Breast epithelium (tissue), 4 donors: ENCODE measurements at regions not wholly inside any gene's neighbourhood (a gene's known extent, or its start where the extent isn't known, plus 50 kb on each side); places are given as distances from the start of the nearest gene placed in this dataset.
"Not testable (repeated sequence)": the region's sequence is repeated elsewhere in the genome, so short reads cannot be mapped to it uniquely, and the experiment has no call there.

Experiments used
- DNase-seq, 2 donors: peaks; one replicate each; pipeline ENCODE4 v3.0.0-alpha.2; 2019; ENCODE audit warnings: low spot score in 2 of 2
- H3K27ac ChIP-seq, 2 donors: fragments of 200-600 bp; sonication (generic) in 1 of 2; one replicate each; pipeline ENCODE4 v1.5.1; 2016 to 2019; ENCODE audit warnings: mild to moderate bottlenecking in 1 of 2
- H3K27me3 ChIP-seq, 2 donors: fragments of 200-600 bp; sonication (generic) in 1 of 2; one replicate each; pipeline versions ENCODE4 v1.5.1 to v1.6.0; 2017 to 2019; ENCODE audit warnings: control low read depth in 1 of 2, mild to moderate bottlenecking in 1 of 2
- H3K36me3 ChIP-seq: fragments of 200-600 bp; one replicate; pipeline ENCODE4 v1.5.1; 2019
- H3K4me1 ChIP-seq, 2 donors: fragments of 200-600 bp; sonication (generic); one replicate each; pipeline ENCODE4 v1.5.1; 2016 to 2019; ENCODE audit warnings: control low read depth in 1 of 2
- H3K4me3 ChIP-seq, 3 donors: fragments of 200-600 bp; sonication (generic); 1 replicate in 2 of 3; 2 replicates in 1 of 3; pipeline ENCODE4 v1.5.1; 2016 to 2019; ENCODE audit warnings: mild to moderate bottlenecking in 3 of 3, moderate library complexity in 2 of 3
- H3K9me3 ChIP-seq, 2 donors: fragments of 200-600 bp; sonication (generic) in 1 of 2; one replicate each; pipeline ENCODE4 v1.5.1; 2016 to 2019; ENCODE audit warnings: control low read depth in 1 of 2
- POLR2A ChIP-seq: fragments of 450-650 bp; IDR thresholded peaks from one replicate; pipeline ENCODE4 v1.6.1; 2016; ENCODE audit warnings: antibody characterized with exemption, mild to moderate bottlenecking, moderate library complexity
- POLR2AphosphoS5 ChIP-seq, 3 donors: sonication (generic); formaldehyde crosslinking; IDR thresholded peaks; one replicate each; pipeline ENCODE4 v1.6.1; 2017; ENCODE audit warnings: antibody characterized with exemption in 3 of 3
- intact Hi-C: fragments of 100-400 bp; cut with DNase I; formaldehyde crosslinking; loops from one replicate; pipeline ENCODE4 v1.15.1; 2023; ENCODE audit warnings: low total_unique reads
- TF ChIP-seq, protein P1 (sequence below), 3 donors: fragments of 450-650 bp; IDR thresholded peaks; one replicate each; pipeline ENCODE4 v1.5.1; 2016 to 2017; ENCODE audit warnings: antibody characterized with exemption in 3 of 3, mild to moderate bottlenecking in 3 of 3, moderate library complexity in 3 of 3

DNA sequence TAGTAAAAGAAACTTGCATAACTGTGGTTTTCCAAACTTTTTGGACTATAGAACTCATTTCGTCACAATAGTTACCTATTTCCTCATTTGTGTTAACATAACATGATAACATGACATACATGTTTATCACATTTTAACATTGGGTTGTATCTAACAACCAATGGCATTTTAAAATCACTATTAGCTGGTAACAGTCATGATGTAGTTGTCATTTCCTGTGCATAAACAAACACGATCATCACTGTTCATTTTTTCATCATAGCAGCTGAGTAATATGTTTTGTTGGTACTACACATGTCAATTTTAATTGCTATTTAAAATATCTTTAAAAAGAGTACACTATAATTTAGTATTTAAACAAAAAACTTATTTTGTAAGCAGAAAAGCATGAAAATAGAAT, 402.4 kb downstream of the SATB2 start:
- intact Hi-C loops = no loop called here
- no peak for DNase-seq
- no peak overlapping the region for H3K27ac ChIP-seq
- TF ChIP-seq POLR2A (no peak), POLR2AphosphoS5 (IDR thresholded peaks at IDR 0.05) (no peak)
- TF ChIP-seq, protein P1, sequence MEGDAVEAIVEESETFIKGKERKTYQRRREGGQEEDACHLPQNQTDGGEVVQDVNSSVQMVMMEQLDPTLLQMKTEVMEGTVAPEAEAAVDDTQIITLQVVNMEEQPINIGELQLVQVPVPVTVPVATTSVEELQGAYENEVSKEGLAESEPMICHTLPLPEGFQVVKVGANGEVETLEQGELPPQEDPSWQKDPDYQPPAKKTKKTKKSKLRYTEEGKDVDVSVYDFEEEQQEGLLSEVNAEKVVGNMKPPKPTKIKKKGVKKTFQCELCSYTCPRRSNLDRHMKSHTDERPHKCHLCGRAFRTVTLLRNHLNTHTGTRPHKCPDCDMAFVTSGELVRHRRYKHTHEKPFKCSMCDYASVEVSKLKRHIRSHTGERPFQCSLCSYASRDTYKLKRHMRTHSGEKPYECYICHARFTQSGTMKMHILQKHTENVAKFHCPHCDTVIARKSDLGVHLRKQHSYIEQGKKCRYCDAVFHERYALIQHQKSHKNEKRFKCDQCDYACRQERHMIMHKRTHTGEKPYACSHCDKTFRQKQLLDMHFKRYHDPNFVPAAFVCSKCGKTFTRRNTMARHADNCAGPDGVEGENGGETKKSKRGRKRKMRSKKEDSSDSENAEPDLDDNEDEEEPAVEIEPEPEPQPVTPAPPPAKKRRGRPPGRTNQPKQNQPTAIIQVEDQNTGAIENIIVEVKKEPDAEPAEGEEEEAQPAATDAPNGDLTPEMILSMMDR (IDR thresholded peaks at IDR 0.05) = no peak
- no peaks in the 10 kb centered on the region for H3K36me3 ChIP-seq
- H3K4me1 ChIP-seq = no peaks in the 10 kb centered on the region
- H3K9me3 ChIP-seq = no peaks in the 10 kb centered on the region
- H3K27me3 ChIP-seq = no peaks in the 10 kb centered on the region
- no peak overlapping the region for H3K4me3 ChIP-seq

DNA sequence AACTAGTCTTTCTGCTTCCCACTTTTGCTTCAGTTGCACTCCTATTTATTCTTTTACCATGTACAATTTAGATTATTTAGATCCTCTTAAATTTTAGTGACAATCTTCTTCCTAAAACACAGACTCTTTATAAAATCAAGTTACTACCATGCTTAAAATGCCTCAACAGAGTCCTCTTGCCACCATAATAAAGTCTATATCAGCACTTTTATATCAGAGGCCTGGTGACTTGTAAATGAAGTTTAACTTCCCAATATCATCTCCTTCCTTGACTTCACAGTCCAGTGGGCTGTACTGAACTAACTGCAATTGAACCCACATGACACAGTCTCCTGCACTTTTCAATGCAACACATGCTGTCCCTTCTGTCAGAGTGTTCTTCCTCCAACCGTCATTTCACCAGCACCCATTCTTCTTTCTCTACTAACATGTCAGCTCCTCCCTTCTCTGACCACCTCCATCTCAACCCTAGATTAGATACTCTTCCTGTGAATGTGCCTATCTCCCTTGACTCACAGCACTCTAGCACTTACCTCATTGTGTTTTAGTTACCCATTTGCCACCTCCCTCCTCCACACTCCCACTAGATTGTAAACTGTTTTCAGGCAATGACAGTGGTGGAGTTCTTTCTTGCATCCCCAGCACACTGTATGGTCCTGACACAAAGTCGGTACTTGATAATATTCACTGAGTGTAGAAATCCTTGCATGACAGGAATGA, 414.9 kb downstream of the SATB2 start:
- no peak for DNase-seq
- H3K4me1 ChIP-seq = no peaks in the 10 kb centered on the region
- no peaks in the 10 kb centered on the region for H3K9me3 ChIP-seq
- H3K27me3 ChIP-seq = no peaks in the 10 kb centered on the region
- H3K36me3 ChIP-seq = no peaks in the 10 kb centered on the region
- intact Hi-C loops = no loop called here
- no peak for TF ChIP-seq POLR2A
- TF ChIP-seq POLR2AphosphoS5 (IDR thresholded peaks at IDR 0.05) = no peak
- TF ChIP-seq, protein P1 (IDR thresholded peaks at IDR 0.05) = no peak
- no peak overlapping the region for H3K4me3 ChIP-seq
- H3K27ac ChIP-seq = no peak overlapping the region

DNA sequence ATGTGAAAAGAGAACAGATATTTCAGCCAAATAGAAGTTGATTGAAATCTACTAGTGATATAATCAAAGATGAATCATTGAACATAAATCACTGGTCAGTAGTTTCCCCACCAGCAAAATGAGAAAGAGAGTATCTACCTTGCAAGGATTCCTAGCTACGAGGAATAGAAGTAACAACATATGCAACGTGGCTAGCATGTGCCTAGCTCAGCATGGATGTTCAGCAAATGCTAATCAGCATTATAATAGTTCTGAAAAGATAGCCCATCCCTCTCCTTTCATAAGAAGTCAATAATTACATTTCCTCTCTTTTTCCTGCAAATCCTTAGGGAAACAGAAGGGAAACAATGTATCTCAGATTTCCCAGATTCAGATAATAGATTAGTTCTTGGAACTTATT, 417.2 kb downstream of the SATB2 start:
- no peaks in the 10 kb centered on the region for H3K4me1 ChIP-seq

DNA sequence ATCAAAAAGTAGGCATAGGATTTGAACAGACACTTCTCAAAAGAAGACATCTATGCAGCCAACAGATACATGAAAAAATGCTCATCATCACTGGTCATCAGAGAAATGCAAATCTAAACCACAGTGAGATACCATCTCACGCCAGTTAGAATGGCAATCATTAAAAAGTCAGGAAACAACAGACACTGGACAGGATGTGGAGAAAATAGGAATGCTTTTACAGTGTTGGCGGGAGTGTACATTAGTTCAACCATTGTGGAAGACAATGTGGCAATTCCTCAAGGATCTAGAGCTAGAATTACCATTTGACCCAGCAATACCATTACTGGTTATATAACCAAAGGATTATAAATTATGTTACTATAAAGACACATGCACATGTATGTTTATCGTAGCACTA, 424.0 kb downstream of the SATB2 start:
- H3K4me1 ChIP-seq, H3K4me3 ChIP-seq, H3K27ac ChIP-seq, DNase-seq, H3K9me3 ChIP-seq, H3K36me3 ChIP-seq, H3K27me3 ChIP-seq, intact Hi-C loops: not testable (repeated sequence)

More for the DNA sequence above, 417.2 kb downstream of the SATB2 start:
- Histone ChIP-seq H3K4me3 (no peak overlapping the region), H3K36me3 (no peaks in the 10 kb centered on the region), H3K27ac (no peak overlapping the region), H3K9me3 (no peaks in the 10 kb centered on the region), H3K27me3 (no peaks in the 10 kb centered on the region)
- no peak for DNase-seq
- TF ChIP-seq, protein P1 (IDR thresholded peaks at IDR 0.05) = no peak
- TF ChIP-seq POLR2AphosphoS5 (IDR thresholded peaks at IDR 0.05) = no peak
- intact Hi-C loops = no loop called here

DNA sequence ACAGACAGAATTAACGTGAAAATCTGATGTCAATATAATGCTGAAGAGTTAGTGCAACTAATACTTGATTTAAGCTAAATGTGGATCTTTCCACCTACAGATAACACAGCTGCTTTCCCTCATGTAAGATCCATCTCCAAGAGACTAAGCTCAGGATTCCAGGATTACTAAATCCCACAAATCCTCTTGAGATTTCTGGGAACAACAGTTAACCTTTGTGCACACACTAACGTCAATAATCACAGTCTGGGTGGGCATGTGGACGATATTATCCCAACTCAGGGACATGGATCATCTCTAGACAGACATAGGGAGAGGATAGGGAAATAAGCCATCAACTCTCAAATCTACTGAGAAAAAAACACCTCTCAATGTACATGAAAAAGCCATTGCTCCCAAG, 432.6 kb downstream of the SATB2 start:
- no peaks in the 10 kb centered on the region for H3K4me1 ChIP-seq
- H3K4me3 ChIP-seq = no peak overlapping the region
- intact Hi-C loops = no loop called here
- H3K27me3 ChIP-seq = no peaks in the 10 kb centered on the region
- no peak for DNase-seq
- no peaks in the 10 kb centered on the region for H3K9me3 ChIP-seq
- H3K36me3 ChIP-seq = no peaks in the 10 kb centered on the region
- H3K27ac ChIP-seq = no peak overlapping the region
- TF ChIP-seq POLR2AphosphoS5 (IDR thresholded peaks at IDR 0.05) (no peak), POLR2A (no peak)
- TF ChIP-seq, protein P1 (IDR thresholded peaks at IDR 0.05) = no peak

DNA sequence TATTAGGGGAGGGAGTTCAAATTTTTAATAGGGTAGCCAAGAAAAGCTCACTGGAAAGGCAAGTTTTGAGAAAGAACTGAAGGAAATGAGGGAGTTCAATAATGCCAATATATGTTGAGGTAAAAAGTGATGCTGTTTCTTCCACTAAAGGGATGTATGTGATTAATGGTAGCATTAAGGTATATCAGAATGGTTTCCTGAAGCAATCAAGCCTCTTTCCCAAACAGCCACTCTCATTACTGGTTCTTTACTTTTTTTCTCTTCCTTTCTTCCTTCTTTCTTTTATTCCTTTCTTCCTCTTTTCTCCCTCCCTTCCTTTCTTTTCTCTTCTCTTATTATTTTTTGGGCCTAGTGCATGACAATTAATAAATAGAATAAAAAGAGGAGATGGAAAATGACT, 433.5 kb downstream of the SATB2 start:
- TF ChIP-seq POLR2AphosphoS5 (IDR thresholded peaks at IDR 0.05) (no peak), POLR2A (no peak)
- TF ChIP-seq, protein P1 (IDR thresholded peaks at IDR 0.05) = no peak
- Histone ChIP-seq H3K4me1 (no peaks in the 10 kb centered on the region), H3K9me3 (no peaks in the 10 kb centered on the region), H3K36me3 (no peaks in the 10 kb centered on the region), H3K27me3 (no peaks in the 10 kb centered on the region), H3K4me3 (no peak overlapping the region), H3K27ac (no peak overlapping the region)
- DNase-seq = no peak
- intact Hi-C loops = no loop called here
